ENCODE measurements at regions not wholly inside any gene's neighbourhood (a gene's known extent, or its start where the extent isn't known, plus 50 kb on each side); places are given as distances from the start of the nearest gene placed in this dataset.

DNA sequence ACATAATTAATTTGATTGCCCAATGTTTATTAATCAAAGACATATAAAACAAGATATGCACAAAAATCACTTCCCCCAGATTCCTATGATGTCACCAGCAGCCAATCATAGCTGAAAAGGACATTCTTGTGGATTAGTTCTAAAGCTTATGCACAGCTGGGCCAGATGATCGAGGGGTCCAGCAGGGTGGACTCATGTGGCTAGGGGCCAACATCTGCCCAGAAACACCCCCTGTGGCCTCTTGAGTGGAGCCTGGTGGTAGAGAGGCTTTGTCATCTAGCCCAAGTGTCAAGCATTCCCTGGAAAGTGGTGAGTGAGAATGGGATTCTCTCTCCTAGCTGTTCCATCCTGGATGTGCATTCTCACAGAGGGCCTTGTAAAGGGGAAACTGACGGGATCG is 590.0 kb downstream of the BCL11B start:
- TF ChIP-seq, protein P1, sequence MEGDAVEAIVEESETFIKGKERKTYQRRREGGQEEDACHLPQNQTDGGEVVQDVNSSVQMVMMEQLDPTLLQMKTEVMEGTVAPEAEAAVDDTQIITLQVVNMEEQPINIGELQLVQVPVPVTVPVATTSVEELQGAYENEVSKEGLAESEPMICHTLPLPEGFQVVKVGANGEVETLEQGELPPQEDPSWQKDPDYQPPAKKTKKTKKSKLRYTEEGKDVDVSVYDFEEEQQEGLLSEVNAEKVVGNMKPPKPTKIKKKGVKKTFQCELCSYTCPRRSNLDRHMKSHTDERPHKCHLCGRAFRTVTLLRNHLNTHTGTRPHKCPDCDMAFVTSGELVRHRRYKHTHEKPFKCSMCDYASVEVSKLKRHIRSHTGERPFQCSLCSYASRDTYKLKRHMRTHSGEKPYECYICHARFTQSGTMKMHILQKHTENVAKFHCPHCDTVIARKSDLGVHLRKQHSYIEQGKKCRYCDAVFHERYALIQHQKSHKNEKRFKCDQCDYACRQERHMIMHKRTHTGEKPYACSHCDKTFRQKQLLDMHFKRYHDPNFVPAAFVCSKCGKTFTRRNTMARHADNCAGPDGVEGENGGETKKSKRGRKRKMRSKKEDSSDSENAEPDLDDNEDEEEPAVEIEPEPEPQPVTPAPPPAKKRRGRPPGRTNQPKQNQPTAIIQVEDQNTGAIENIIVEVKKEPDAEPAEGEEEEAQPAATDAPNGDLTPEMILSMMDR (IDR thresholded peaks at IDR 0.05), result no peak
- TF ChIP-seq, protein P2, sequence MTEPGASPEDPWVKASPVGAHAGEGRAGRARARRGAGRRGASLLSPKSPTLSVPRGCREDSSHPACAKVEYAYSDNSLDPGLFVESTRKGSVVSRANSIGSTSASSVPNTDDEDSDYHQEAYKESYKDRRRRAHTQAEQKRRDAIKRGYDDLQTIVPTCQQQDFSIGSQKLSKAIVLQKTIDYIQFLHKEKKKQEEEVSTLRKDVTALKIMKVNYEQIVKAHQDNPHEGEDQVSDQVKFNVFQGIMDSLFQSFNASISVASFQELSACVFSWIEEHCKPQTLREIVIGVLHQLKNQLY (CRISPR knock-in tag; IDR thresholded peaks at IDR 0.05), result no peak
- no peak for TF ChIP-seq NFYB (CRISPR knock-in tag; conservative IDR thresholded peaks at IDR 0.05; ENCODE audit: low read depth)
- TF ChIP-seq FOXK1 (CRISPR knock-in tag; IDR thresholded peaks at IDR 0.05), result no peak
- TF ChIP-seq SMAD4 (CRISPR knock-in tag; IDR thresholded peaks at IDR 0.05), result no peak
- no peak for TF ChIP-seq NFE2L1 (CRISPR knock-in tag; IDR thresholded peaks at IDR 0.05)
- no peak for TF ChIP-seq MYBL2 (CRISPR knock-in tag; IDR thresholded peaks at IDR 0.05)

All from WTC11 (cell line).